HEK293 (cell line): ENCODE measurements at regions not wholly inside any gene's neighbourhood (a gene's known extent, or its start where the extent isn't known, plus 50 kb on each side); places are given as distances from the start of the nearest gene placed in this dataset.

Source experiments
- CTCF ChIA-PET: fragments of 350-600 bp; formaldehyde crosslinking; extraction: SDS; loops from one replicate; lab custom pipeline; 2021; ENCODE audit warnings: antibody characterized with exemption; lab: Yijun Ruan, JAX
- POLR2A ChIA-PET: fragments of 300-600 bp; formaldehyde crosslinking; extraction: SDS; loops from one replicate; lab custom pipeline; 2020; ENCODE audit warnings: antibody characterized with exemption, inconsistent platforms; lab: Yijun Ruan, JAX
- H3K27ac ChIP-seq: fragments of 200-500 bp; sonication (Bioruptor generic); 2 replicates; pipeline ENCODE4 v1.5.1; 2014; ENCODE audit warnings: low read depth, low read length, control low read depth, inconsistent platforms; ENCODE audit errors: extremely low read depth
- H3K36me3 ChIP-seq, 2 experiments: fragments of 200-500 bp in 1 of 2; sonication (Bioruptor generic) in 1 of 2; 1 replicate in 1 of 2; 2 replicates in 1 of 2; pipeline ENCODE4 v1.5.1; 2014 to 2017; ENCODE audit warnings: inconsistent platforms in 2 of 2, low read length in 2 of 2; ENCODE audit not compliant: control insufficient read depth in 2 of 2, insufficient read depth in 1 of 2
- H3K4me1 ChIP-seq: fragments of 200-500 bp; sonication (Bioruptor generic); 2 replicates; pipeline ENCODE4 v1.5.1; 2014; ENCODE audit warnings: mild to moderate bottlenecking, low read length, inconsistent platforms; ENCODE audit not compliant: control insufficient read depth, insufficient read depth
- H3K4me3 ChIP-seq: 2 replicates; pipeline ENCODE4 v1.5.1; 2011; ENCODE audit warnings: low read depth, mild to moderate bottlenecking, control low read depth, low read length, moderate library complexity
- H3K9me3 ChIP-seq: fragments of 200-500 bp; sonication (Bioruptor generic); 2 replicates; pipeline ENCODE4 v1.5.1; 2014; ENCODE audit warnings: low read depth, low read length, inconsistent platforms; ENCODE audit not compliant: control insufficient read depth, insufficient read depth
- BCL11A ChIP-seq: fragments of 450-650 bp; formaldehyde crosslinking; IDR thresholded peaks from 2 replicates; pipeline ENCODE4 v1.5.1; 2016; ENCODE audit warnings: low read depth, missing biosample characterization, missing genetic modification characterization
- GLI2 ChIP-seq: fragments of 450-650 bp; formaldehyde crosslinking; IDR thresholded peaks from 2 replicates; pipeline ENCODE4; 2017; ENCODE audit warnings: missing biosample characterization, missing genetic modification characterization, low read depth, borderline replicate concordance
- SP7 ChIP-seq: fragments of 450-650 bp; formaldehyde crosslinking; IDR thresholded peaks from 2 replicates; pipeline ENCODE4 v1.5.1; 2016; ENCODE audit warnings: missing biosample characterization, missing genetic modification characterization
- TRIM28 ChIP-seq: IDR thresholded peaks from 2 replicates; pipeline ENCODE4 v1.6.1; 2011; ENCODE audit warnings: low read length, control low read depth, borderline replicate concordance
- YY2 ChIP-seq: fragments of 450-650 bp; formaldehyde crosslinking; IDR thresholded peaks from 2 replicates; pipeline ENCODE4 v1.5.1; 2016; ENCODE audit warnings: missing biosample characterization, missing genetic modification characterization
- ZIC2 ChIP-seq: fragments of 450-650 bp; formaldehyde crosslinking; IDR thresholded peaks from 2 replicates; pipeline ENCODE4 v1.5.1; 2016; ENCODE audit warnings: missing biosample characterization, missing genetic modification characterization
- ZNF146 ChIP-seq: fragments of 450-650 bp; formaldehyde crosslinking; IDR thresholded peaks from 2 replicates; pipeline ENCODE4 v1.5.1; 2016; ENCODE audit warnings: missing biosample characterization, missing genetic modification characterization
- ZNF239 ChIP-seq: fragments of 450-650 bp; formaldehyde crosslinking; IDR thresholded peaks from 2 replicates; pipeline ENCODE4 v1.5.1; 2016; ENCODE audit warnings: missing biosample characterization, missing genetic modification characterization
- ZNF274 ChIP-seq, 2 experiments: fragments of 200-500 bp in 1 of 2; fragments of 450-650 bp in 1 of 2; sonication (Bioruptor generic) in 1 of 2; formaldehyde crosslinking in 1 of 2; IDR thresholded peaks; 2 replicates each; pipeline versions ENCODE4 v1.5.1 to v1.6.1; 2014 to 2016; ENCODE audit warnings: borderline replicate concordance in 1 of 2, inconsistent platforms in 1 of 2, low read length in 1 of 2, missing biosample characterization in 1 of 2, missing genetic modification characterization in 1 of 2
- ZNF302 ChIP-seq: fragments of 450-650 bp; formaldehyde crosslinking; IDR thresholded peaks from 2 replicates; pipeline ENCODE4 v1.5.1; 2016; ENCODE audit warnings: missing biosample characterization, missing genetic modification characterization, low read depth
- ZNF324 ChIP-seq: fragments of 450-650 bp; formaldehyde crosslinking; IDR thresholded peaks from 2 replicates; pipeline ENCODE4 v1.5.1; 2016; ENCODE audit warnings: missing biosample characterization, missing genetic modification characterization
- ZNF529 ChIP-seq: fragments of 450-650 bp; formaldehyde crosslinking; IDR thresholded peaks from 2 replicates; pipeline ENCODE4 v1.5.1; 2017; ENCODE audit warnings: missing genetic modification characterization, missing biosample characterization; ENCODE audit not compliant: insufficient replicate concordance
- ZNF658 ChIP-seq: fragments of 450-650 bp; formaldehyde crosslinking; IDR thresholded peaks from 2 replicates; pipeline ENCODE4; 2016; ENCODE audit warnings: missing biosample characterization, missing genetic modification characterization
- ZNF677 ChIP-seq: fragments of 450-650 bp; IDR thresholded peaks from 2 replicates; pipeline ENCODE4 v1.5.0; 2018; ENCODE audit warnings: missing biosample characterization, mild to moderate bottlenecking, missing genetic modification characterization, moderate library complexity
- ZNF747 ChIP-seq: fragments of 450-650 bp; formaldehyde crosslinking; IDR thresholded peaks from 2 replicates; pipeline ENCODE4 v1.5.1; 2016; ENCODE audit warnings: missing biosample characterization, missing genetic modification characterization
- ZNF830 ChIP-seq: fragments of 450-650 bp; IDR thresholded peaks from 2 replicates; pipeline ENCODE4 v1.5.0; 2018; ENCODE audit warnings: missing biosample characterization, missing genetic modification characterization, low read depth, mild to moderate bottlenecking, moderate library complexity
- TF ChIP-seq, protein P1 (sequence below): fragments of 450-650 bp; formaldehyde crosslinking; IDR thresholded peaks from 2 replicates; pipeline ENCODE4 v1.5.1; 2016; ENCODE audit warnings: missing biosample characterization, missing genetic modification characterization
- TF ChIP-seq, protein P2 (sequence below): fragments of 450-650 bp; formaldehyde crosslinking; IDR thresholded peaks from 2 replicates; pipeline ENCODE4 v1.5.1; 2016; ENCODE audit warnings: missing biosample characterization, missing genetic modification characterization
- TF ChIP-seq, protein P3 (sequence below): fragments of 450-650 bp; IDR thresholded peaks from 2 replicates; pipeline ENCODE4 v1.5.1; 2018; ENCODE audit warnings: missing biosample characterization, mild to moderate bottlenecking, missing genetic modification characterization
- TF ChIP-seq, protein P4 (sequence below): fragments of 450-650 bp; formaldehyde crosslinking; optimal IDR thresholded peaks from 2 replicates; pipeline ENCODE3; 2016; ENCODE audit warnings: missing biosample characterization, mild to moderate bottlenecking, missing genetic modification characterization
- TF ChIP-seq, protein P5 (sequence below): fragments of 450-650 bp; formaldehyde crosslinking; IDR thresholded peaks from 2 replicates; pipeline ENCODE4 v1.5.1; 2017; ENCODE audit warnings: missing biosample characterization, missing genetic modification characterization
- TF ChIP-seq, protein P6 (sequence below): fragments of 450-650 bp; formaldehyde crosslinking; IDR thresholded peaks from 2 replicates; pipeline ENCODE4 v1.5.0; 2017; ENCODE audit warnings: missing biosample characterization, missing genetic modification characterization, borderline replicate concordance

DNA sequence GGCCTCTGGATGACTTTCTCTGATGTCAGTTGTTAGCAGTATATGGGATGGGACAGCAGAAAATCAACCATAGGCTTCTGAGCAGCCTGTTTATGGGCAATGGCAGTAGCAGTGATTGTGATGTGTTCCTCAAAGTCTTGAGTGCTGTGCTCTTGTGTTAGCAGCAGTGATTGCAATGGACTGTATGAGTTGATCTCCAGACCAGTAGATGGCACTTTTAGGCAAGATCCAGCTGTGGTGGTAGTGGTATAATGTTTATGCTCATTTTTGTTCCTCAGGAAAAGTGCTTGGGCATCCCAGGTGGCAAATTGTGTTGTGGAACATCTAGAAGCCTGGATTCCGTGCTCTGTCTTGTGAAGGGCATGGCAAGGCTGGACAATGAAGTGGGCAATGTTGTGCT, 181.6 kb upstream of the SYNCRIP start (continued):
- TF ChIP-seq ZNF274 (IDR thresholded peaks at IDR 0.05; ENCODE audit: low read length) (no peak), ZNF274 (tag by site-specific recombination; IDR thresholded peaks at IDR 0.05; ENCODE audit: borderline replicate concordance) (no peak), ZNF324 (tag by site-specific recombination) (no peak), BCL11A (tag by site-specific recombination) (no peak), ZNF302 (tag by site-specific recombination) (no peak)

DNA sequence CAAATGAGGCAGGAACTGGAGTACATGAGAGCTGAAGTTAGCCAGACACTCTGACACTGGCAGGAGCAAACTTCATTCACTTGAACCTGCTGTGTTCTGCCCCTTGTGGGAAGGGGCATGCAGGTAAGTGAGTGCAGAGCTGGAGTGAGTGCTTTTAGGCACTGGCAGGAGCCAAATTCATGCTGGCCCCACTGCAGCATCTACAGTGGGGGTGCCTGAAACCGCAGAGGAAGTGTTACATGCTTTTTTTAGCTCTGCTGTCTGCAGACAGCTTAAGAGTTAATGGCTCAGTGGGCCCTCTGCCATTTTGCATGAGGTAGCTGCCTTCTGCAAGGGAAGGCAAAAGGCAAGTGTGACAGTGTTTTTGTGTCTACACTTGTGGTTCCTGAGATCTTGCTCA, 167.9 kb upstream of the SYNCRIP start:
- CTCF ChIA-PET: no interaction called here
- no peaks in the 10 kb centered on the region for H3K36me3 ChIP-seq
- TF ChIP-seq BCL11A (tag by site-specific recombination) (no peak), ZNF830 (tag by site-specific recombination) (no peak), ZNF747 (no peak), GLI2 (no peak), ZNF658 (tag by site-specific recombination) (no peak), ZNF529 (tag by site-specific recombination) (no peak), YY2 (tag by site-specific recombination) (no peak), ZIC2 (no peak), ZNF677 (tag by site-specific recombination) (no peak), ZNF239 (no peak), ZNF324 (tag by site-specific recombination) (no peak), SP7 (tag by site-specific recombination) (no peak), ZNF146 (tag by site-specific recombination) (no peak), TRIM28 (no peak)
- TF ChIP-seq, protein P1, sequence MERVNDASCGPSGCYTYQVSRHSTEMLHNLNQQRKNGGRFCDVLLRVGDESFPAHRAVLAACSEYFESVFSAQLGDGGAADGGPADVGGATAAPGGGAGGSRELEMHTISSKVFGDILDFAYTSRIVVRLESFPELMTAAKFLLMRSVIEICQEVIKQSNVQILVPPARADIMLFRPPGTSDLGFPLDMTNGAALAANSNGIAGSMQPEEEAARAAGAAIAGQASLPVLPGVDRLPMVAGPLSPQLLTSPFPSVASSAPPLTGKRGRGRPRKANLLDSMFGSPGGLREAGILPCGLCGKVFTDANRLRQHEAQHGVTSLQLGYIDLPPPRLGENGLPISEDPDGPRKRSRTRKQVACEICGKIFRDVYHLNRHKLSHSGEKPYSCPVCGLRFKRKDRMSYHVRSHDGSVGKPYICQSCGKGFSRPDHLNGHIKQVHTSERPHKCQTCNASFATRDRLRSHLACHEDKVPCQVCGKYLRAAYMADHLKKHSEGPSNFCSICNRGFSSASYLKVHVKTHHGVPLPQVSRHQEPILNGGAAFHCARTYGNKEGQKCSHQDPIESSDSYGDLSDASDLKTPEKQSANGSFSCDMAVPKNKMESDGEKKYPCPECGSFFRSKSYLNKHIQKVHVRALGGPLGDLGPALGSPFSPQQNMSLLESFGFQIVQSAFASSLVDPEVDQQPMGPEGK (tag by site-specific recombination): no peak
- TF ChIP-seq, protein P2, sequence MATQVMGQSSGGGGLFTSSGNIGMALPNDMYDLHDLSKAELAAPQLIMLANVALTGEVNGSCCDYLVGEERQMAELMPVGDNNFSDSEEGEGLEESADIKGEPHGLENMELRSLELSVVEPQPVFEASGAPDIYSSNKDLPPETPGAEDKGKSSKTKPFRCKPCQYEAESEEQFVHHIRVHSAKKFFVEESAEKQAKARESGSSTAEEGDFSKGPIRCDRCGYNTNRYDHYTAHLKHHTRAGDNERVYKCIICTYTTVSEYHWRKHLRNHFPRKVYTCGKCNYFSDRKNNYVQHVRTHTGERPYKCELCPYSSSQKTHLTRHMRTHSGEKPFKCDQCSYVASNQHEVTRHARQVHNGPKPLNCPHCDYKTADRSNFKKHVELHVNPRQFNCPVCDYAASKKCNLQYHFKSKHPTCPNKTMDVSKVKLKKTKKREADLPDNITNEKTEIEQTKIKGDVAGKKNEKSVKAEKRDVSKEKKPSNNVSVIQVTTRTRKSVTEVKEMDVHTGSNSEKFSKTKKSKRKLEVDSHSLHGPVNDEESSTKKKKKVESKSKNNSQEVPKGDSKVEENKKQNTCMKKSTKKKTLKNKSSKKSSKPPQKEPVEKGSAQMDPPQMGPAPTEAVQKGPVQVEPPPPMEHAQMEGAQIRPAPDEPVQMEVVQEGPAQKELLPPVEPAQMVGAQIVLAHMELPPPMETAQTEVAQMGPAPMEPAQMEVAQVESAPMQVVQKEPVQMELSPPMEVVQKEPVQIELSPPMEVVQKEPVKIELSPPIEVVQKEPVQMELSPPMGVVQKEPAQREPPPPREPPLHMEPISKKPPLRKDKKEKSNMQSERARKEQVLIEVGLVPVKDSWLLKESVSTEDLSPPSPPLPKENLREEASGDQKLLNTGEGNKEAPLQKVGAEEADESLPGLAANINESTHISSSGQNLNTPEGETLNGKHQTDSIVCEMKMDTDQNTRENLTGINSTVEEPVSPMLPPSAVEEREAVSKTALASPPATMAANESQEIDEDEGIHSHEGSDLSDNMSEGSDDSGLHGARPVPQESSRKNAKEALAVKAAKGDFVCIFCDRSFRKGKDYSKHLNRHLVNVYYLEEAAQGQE (tag by site-specific recombination): no peak
- TF ChIP-seq, protein P3, sequence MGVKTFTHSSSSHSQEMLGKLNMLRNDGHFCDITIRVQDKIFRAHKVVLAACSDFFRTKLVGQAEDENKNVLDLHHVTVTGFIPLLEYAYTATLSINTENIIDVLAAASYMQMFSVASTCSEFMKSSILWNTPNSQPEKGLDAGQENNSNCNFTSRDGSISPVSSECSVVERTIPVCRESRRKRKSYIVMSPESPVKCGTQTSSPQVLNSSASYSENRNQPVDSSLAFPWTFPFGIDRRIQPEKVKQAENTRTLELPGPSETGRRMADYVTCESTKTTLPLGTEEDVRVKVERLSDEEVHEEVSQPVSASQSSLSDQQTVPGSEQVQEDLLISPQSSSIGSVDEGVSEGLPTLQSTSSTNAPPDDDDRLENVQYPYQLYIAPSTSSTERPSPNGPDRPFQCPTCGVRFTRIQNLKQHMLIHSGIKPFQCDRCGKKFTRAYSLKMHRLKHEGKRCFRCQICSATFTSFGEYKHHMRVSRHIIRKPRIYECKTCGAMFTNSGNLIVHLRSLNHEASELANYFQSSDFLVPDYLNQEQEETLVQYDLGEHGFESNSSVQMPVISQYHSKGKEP (tag by site-specific recombination): no peak
- TF ChIP-seq, protein P4, sequence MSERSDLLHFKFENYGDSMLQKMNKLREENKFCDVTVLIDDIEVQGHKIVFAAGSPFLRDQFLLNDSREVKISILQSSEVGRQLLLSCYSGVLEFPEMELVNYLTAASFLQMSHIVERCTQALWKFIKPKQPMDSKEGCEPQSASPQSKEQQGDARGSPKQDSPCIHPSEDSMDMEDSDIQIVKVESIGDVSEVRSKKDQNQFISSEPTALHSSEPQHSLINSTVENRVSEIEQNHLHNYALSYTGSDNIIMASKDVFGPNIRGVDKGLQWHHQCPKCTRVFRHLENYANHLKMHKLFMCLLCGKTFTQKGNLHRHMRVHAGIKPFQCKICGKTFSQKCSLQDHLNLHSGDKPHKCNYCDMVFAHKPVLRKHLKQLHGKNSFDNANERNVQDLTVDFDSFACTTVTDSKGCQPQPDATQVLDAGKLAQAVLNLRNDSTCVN: no peak
- TF ChIP-seq, protein P5, sequence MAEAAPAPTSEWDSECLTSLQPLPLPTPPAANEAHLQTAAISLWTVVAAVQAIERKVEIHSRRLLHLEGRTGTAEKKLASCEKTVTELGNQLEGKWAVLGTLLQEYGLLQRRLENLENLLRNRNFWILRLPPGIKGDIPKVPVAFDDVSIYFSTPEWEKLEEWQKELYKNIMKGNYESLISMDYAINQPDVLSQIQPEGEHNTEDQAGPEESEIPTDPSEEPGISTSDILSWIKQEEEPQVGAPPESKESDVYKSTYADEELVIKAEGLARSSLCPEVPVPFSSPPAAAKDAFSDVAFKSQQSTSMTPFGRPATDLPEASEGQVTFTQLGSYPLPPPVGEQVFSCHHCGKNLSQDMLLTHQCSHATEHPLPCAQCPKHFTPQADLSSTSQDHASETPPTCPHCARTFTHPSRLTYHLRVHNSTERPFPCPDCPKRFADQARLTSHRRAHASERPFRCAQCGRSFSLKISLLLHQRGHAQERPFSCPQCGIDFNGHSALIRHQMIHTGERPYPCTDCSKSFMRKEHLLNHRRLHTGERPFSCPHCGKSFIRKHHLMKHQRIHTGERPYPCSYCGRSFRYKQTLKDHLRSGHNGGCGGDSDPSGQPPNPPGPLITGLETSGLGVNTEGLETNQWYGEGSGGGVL (tag by site-specific recombination): no peak
- TF ChIP-seq, protein P6, sequence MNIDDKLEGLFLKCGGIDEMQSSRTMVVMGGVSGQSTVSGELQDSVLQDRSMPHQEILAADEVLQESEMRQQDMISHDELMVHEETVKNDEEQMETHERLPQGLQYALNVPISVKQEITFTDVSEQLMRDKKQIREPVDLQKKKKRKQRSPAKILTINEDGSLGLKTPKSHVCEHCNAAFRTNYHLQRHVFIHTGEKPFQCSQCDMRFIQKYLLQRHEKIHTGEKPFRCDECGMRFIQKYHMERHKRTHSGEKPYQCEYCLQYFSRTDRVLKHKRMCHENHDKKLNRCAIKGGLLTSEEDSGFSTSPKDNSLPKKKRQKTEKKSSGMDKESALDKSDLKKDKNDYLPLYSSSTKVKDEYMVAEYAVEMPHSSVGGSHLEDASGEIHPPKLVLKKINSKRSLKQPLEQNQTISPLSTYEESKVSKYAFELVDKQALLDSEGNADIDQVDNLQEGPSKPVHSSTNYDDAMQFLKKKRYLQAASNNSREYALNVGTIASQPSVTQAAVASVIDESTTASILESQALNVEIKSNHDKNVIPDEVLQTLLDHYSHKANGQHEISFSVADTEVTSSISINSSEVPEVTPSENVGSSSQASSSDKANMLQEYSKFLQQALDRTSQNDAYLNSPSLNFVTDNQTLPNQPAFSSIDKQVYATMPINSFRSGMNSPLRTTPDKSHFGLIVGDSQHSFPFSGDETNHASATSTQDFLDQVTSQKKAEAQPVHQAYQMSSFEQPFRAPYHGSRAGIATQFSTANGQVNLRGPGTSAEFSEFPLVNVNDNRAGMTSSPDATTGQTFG (tag by site-specific recombination): no peak
- no peaks in the 10 kb centered on the region for H3K4me1 ChIP-seq
- POLR2A ChIA-PET: no interaction called here
- H3K27ac ChIP-seq: no peak overlapping the region
- no peak overlapping the region for H3K4me3 ChIP-seq
- no peaks in the 10 kb centered on the region for H3K9me3 ChIP-seq
